OCI-LY3 (cell line): ENCODE measurements at regions not wholly inside any gene's neighbourhood (a gene's known extent, or its start where the extent isn't known, plus 50 kb on each side); places are given as distances from the start of the nearest gene placed in this dataset.
A peak's percentile ranks its signal among the peaks of the same experiment; 100 is the strongest.

Source experiments
- EZH2phosphoT487 ChIP-seq: fragments of 200-600 bp; shearing (Covaris generic); IDR thresholded peaks from 2 replicates; pipeline ENCODE4 v1.6.1; 2018; ENCODE audit warnings: antibody characterized with exemption, mixed run types, low read depth
- TF ChIP-seq, protein P1 (sequence below): fragments of 200-600, 300-600 bp; sonication (generic); IDR thresholded peaks from 2 replicates; pipeline ENCODE4 v1.5.1; 2014; ENCODE audit warnings: antibody characterized with exemption, low read length, low read depth

DNA sequence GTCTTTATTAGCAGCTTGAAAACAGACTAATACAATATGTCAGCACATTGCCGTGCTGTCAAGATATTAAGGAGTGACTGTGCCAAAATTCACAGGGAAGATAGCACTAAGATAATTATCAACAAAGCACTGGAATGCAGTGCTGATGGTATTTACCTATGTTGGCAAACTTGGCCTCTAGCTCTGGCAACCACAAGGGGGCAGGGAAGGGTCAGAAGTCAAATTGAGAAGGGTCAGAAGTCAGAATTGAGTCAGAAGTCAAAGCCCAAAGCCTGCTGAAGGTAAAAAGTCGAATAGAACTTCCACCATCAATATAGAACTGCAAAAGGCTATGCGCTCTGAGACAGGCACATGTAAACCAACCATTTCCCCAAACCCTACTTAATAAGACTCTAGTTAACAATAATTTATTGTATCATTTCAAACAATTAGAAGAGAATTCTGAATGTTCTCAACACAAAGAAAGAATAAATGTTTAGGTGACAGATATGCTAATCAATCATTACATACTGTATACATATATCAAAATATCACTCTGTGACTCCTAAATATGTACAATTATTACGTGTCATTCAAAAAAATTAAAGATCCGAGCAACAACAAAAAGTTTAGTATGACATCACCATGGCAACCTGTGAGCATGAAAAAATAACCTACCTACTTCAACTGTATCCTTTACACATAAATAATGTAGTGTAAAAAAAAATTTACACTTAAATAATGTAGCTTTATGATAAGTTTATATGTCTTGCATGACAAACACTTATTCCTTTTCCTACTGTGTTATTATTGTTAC is 916.1 kb downstream of the KCNJ2 start:
- TF ChIP-seq, protein P1, sequence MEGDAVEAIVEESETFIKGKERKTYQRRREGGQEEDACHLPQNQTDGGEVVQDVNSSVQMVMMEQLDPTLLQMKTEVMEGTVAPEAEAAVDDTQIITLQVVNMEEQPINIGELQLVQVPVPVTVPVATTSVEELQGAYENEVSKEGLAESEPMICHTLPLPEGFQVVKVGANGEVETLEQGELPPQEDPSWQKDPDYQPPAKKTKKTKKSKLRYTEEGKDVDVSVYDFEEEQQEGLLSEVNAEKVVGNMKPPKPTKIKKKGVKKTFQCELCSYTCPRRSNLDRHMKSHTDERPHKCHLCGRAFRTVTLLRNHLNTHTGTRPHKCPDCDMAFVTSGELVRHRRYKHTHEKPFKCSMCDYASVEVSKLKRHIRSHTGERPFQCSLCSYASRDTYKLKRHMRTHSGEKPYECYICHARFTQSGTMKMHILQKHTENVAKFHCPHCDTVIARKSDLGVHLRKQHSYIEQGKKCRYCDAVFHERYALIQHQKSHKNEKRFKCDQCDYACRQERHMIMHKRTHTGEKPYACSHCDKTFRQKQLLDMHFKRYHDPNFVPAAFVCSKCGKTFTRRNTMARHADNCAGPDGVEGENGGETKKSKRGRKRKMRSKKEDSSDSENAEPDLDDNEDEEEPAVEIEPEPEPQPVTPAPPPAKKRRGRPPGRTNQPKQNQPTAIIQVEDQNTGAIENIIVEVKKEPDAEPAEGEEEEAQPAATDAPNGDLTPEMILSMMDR = peak; percentile 65
- no peak for TF ChIP-seq EZH2phosphoT487
